GM10248 (cell line): ENCODE measurements at regions not wholly inside any gene's neighbourhood (a gene's known extent, or its start where the extent isn't known, plus 50 kb on each side); places are given as distances from the start of the nearest gene placed in this dataset.

Experiments used
- CTCF ChIA-PET: fragments of 300-600 bp; sonication (Branson Sonifier 250); formaldehyde crosslinking; extraction: SDS; loops from one replicate; lab custom pipeline; 2021; ENCODE audit warnings: antibody characterized with exemption; lab: Yijun Ruan, JAX
- POLR2A ChIA-PET: fragments of 350-650 bp; sonication (Branson Sonifier 250); formaldehyde crosslinking; extraction: SDS; loops from one replicate; lab custom pipeline; 2020; ENCODE audit warnings: antibody characterized with exemption; lab: Yijun Ruan, JAX
- DNase-seq: peaks from one replicate; pipeline ENCODE4 v3.0.0; 2012; ENCODE audit errors: extremely low spot score
- CTCF ChIP-seq: IDR thresholded peaks from 2 replicates; pipeline ENCODE4 v1.5.1; 2012; ENCODE audit warnings: mild to moderate bottlenecking, low read depth; ENCODE audit errors: extremely low read depth, missing control alignments, control extremely low read depth

- CTCF ChIA-PET, result interaction anchor here (1.0 kb wide), 1 partner anchor 13 kb away, joined by 3 read pairs; no protein-coding TSS in a partner anchor
- POLR2A ChIA-PET, result no interaction called here
Measured at GRCh38 chr19:31801611-31802010, 452.4 kb upstream of the TSHZ3 start.

GRCh38 chr19:31803835-31804446 lies 454.7 kb upstream of the TSHZ3 start:
- POLR2A ChIA-PET, result no interaction called here
- DNase-seq, result no peak
- CTCF ChIA-PET, result no interaction called here
- no peak for TF ChIP-seq CTCF

More at GRCh38 chr19:31801611-31802010, 452.4 kb upstream of the TSHZ3 start:
- no peak for TF ChIP-seq CTCF
- no peak for DNase-seq

- ChIA-PET CTCF (no interaction called here), POLR2A (no interaction called here)
- TF ChIP-seq CTCF, result no peak
- no peak for DNase-seq
Measured at GRCh38 chr19:31804668-31805067, 455.4 kb upstream of the TSHZ3 start.

- TF ChIP-seq CTCF, result no peak
- ChIA-PET CTCF (no interaction called here), POLR2A (no interaction called here)
- no peak for DNase-seq
Measured at GRCh38 chr19:31810536-31811109, 461.4 kb upstream of the TSHZ3 start.

GRCh38 chr19:31817971-31818797 lies 468.9 kb upstream of the TSHZ3 start:
- ChIA-PET CTCF (no interaction called here), POLR2A (no interaction called here)
- no peak for TF ChIP-seq CTCF
- no peak for DNase-seq

GRCh38 chr19:31818798-31819105 lies 469.5 kb upstream of the TSHZ3 start:
- no peak for DNase-seq
- ChIA-PET CTCF (no interaction called here), POLR2A (no interaction called here)
- TF ChIP-seq CTCF, result no peak
